PC-9 (cell line): ENCODE measurements at regions not wholly inside any gene's neighbourhood (a gene's known extent, or its start where the extent isn't known, plus 50 kb on each side); places are given as distances from the start of the nearest gene placed in this dataset.

Experiments
- BruUV-seq: library from RNA; stranded (reverse); fragments of 400-500 nt; replicated peaks from 2 replicates; lab custom pipeline; 2021; lab: Mats Ljungman, UMichigan
- CTCF ChIA-PET: fragments of 300-600 bp; sonication (Branson Sonifier 250); formaldehyde crosslinking; loops from one replicate; lab custom pipeline; 2022; ENCODE audit warnings: antibody characterized with exemption; lab: Charles Lee
- POLR2A ChIA-PET: fragments of 300-600 bp; sonication (Branson Sonifier 250); formaldehyde crosslinking; loops from one replicate; lab custom pipeline; 2022; ENCODE audit warnings: antibody characterized with exemption; ENCODE audit not compliant: unreplicated experiment; lab: Charles Lee
- DNase-seq, 2 experiments: peaks; one replicate each; pipeline versions ENCODE4 v3.0.0 to v3.0.0-alpha.2; 2015 to 2022; ENCODE audit warnings: mixed read lengths in 1 of 2
- H2AFZ ChIP-seq: fragments of 200-600 bp; sonication (generic); 2 replicates; pipeline ENCODE4 v1.8.1; 2017; ENCODE audit warnings: antibody characterized with exemption
- H3F3A ChIP-seq: fragments of 200-600 bp; sonication (generic); 2 replicates; pipeline ENCODE4 v1.8.1; 2017; ENCODE audit warnings: antibody characterized with exemption, mild to moderate bottlenecking, low read depth; ENCODE audit not compliant: insufficient read depth
- H3K27ac ChIP-seq: fragments of 200-600 bp; sonication (generic); 2 replicates; pipeline ENCODE4 v1.6.1; 2016; ENCODE audit warnings: mixed run types
- H3K27me3 ChIP-seq: fragments of 200-600 bp; sonication (generic); 2 replicates; pipeline ENCODE4 v1.6.1; 2016; ENCODE audit warnings: low read depth, mixed run types; ENCODE audit not compliant: insufficient read depth
- H3K36me3 ChIP-seq: fragments of 200-600 bp; sonication (generic); 2 replicates; pipeline ENCODE4 v1.6.1; 2016; ENCODE audit warnings: low read depth, mixed run types
- H3K4me1 ChIP-seq: fragments of 200-600 bp; sonication (generic); replicated peaks from 2 replicates; pipeline ENCODE4 v1.6.1; 2016; ENCODE audit warnings: mixed run types; ENCODE audit not compliant: insufficient read depth
- H3K4me2 ChIP-seq: fragments of 200-600 bp; sonication (generic); 2 replicates; pipeline ENCODE4 v1.6.1; 2017; ENCODE audit warnings: mixed run types
- H3K4me3 ChIP-seq: fragments of 200-600 bp; sonication (generic); 2 replicates; pipeline ENCODE4 v1.6.1; 2016; ENCODE audit warnings: mixed run types
- H3K79me2 ChIP-seq: fragments of 200-600 bp; sonication (generic); 2 replicates; pipeline ENCODE4 v1.6.1; 2017; ENCODE audit warnings: low read depth, mixed run types
- H3K9me2 ChIP-seq: fragments of 200-600 bp; sonication (generic); 2 replicates; pipeline ENCODE4 v1.8.1; 2017; ENCODE audit warnings: mild to moderate bottlenecking; ENCODE audit not compliant: insufficient read depth
- H3K9me3 ChIP-seq: fragments of 200-600 bp; sonication (generic); 2 replicates; pipeline ENCODE4 v1.8.1; 2016; ENCODE audit warnings: low read depth; ENCODE audit not compliant: insufficient read depth
- H4K20me1 ChIP-seq: fragments of 200-600 bp; sonication (generic); 2 replicates; pipeline ENCODE4 v1.8.1; 2017; ENCODE audit not compliant: insufficient read depth
- EZH2 ChIP-seq: fragments of 200-600 bp; sonication (generic); IDR thresholded peaks from 2 replicates; pipeline ENCODE4 v1.8.0; 2017; ENCODE audit warnings: antibody characterized with exemption, low read depth
- intact Hi-C: fragments of 100-400 bp; cut with micrococcal nuclease; formaldehyde crosslinking; loops from one replicate; pipeline ENCODE4 v1.10.0; 2022; ENCODE audit not compliant: unreplicated experiment
- TF ChIP-seq, protein P1 (sequence below): fragments of 200-600 bp; sonication (generic); conservative IDR thresholded peaks from 2 replicates; pipeline ENCODE4 v1.6.1; 2017; ENCODE audit warnings: mixed run types, antibody characterized with exemption, mild to moderate bottlenecking, moderate library complexity

GRCh38 chr4:175559126-175559525, 252.9 kb downstream of the GPM6A start:
- DNase-seq, result no peak
- Histone ChIP-seq H3K27ac (no peak overlapping the region), H2AFZ (no peak overlapping the region), H4K20me1 (no peaks in the 10 kb centered on the region), H3F3A (no peaks in the 10 kb centered on the region), H3K4me3 (no peak overlapping the region), H3K4me1 (no peaks in the 10 kb centered on the region), H3K4me2 (no peak overlapping the region), H3K9me2 (no peaks in the 10 kb centered on the region), H3K27me3 (no peaks in the 10 kb centered on the region), H3K79me2 (no peaks in the 10 kb centered on the region), H3K36me3 (no peaks in the 10 kb centered on the region), H3K9me3 (no peaks in the 10 kb centered on the region)
- no TSS peak for BruUV-seq
- TF ChIP-seq EZH2, result no peak
- TF ChIP-seq, protein P1, sequence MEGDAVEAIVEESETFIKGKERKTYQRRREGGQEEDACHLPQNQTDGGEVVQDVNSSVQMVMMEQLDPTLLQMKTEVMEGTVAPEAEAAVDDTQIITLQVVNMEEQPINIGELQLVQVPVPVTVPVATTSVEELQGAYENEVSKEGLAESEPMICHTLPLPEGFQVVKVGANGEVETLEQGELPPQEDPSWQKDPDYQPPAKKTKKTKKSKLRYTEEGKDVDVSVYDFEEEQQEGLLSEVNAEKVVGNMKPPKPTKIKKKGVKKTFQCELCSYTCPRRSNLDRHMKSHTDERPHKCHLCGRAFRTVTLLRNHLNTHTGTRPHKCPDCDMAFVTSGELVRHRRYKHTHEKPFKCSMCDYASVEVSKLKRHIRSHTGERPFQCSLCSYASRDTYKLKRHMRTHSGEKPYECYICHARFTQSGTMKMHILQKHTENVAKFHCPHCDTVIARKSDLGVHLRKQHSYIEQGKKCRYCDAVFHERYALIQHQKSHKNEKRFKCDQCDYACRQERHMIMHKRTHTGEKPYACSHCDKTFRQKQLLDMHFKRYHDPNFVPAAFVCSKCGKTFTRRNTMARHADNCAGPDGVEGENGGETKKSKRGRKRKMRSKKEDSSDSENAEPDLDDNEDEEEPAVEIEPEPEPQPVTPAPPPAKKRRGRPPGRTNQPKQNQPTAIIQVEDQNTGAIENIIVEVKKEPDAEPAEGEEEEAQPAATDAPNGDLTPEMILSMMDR, result no peak
- intact Hi-C loops, result no loop called here
- POLR2A ChIA-PET, result no interaction called here
- CTCF ChIA-PET, result no interaction called here

- Histone ChIP-seq H3K27me3 (no peaks in the 10 kb centered on the region), H4K20me1 (no peaks in the 10 kb centered on the region), H3K4me3 (no peak overlapping the region), H3F3A (no peaks in the 10 kb centered on the region), H3K4me2 (no peak overlapping the region), H3K27ac (no peak overlapping the region), H3K9me2 (no peaks in the 10 kb centered on the region), H3K79me2 (no peaks in the 10 kb centered on the region), H3K9me3 (no peaks in the 10 kb centered on the region), H3K36me3 (no peaks in the 10 kb centered on the region), H2AFZ (no peak overlapping the region), H3K4me1 (no peaks in the 10 kb centered on the region)
- intact Hi-C loops, result no loop called here
- no peak for DNase-seq
- no peak for TF ChIP-seq EZH2
- TF ChIP-seq, protein P1, result no peak
- ChIA-PET POLR2A (no interaction called here), CTCF (interaction anchor here (0.6 kb wide), 1 partner anchor 77 kb away, joined by 3 read pairs; no protein-coding TSS in a partner anchor)
- no TSS peak for BruUV-seq
Measured at GRCh38 chr4:175559526-175559925, 252.5 kb downstream of the GPM6A start.

DNA sequence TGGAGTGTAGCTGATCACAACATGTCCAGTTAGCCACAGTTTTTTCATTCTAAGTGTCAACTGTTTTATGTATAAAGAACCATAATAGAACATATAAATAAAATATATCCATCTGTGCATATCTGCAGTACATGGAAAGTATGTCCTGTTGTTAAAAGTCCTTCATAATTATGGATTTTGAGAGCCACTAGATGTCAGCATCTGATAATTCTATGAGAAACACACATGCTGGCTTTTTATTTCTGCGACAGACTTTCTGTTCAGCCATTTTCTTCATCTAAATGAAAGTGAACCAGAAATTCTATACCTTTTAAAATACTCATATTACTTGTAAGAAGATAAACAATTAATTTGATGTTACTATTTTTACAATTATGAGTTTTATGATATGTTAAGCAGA, 251.5 kb downstream of the GPM6A start:
- Histone ChIP-seq H3K79me2 (no peaks in the 10 kb centered on the region), H3K9me3 (no peaks in the 10 kb centered on the region), H3K27me3 (no peaks in the 10 kb centered on the region), H3K36me3 (no peaks in the 10 kb centered on the region), H3K9me2 (no peaks in the 10 kb centered on the region), H3K4me1 (no peaks in the 10 kb centered on the region), H3K27ac (no peak overlapping the region), H4K20me1 (no peaks in the 10 kb centered on the region), H3K4me2 (no peak overlapping the region), H2AFZ (no peak overlapping the region), H3F3A (no peaks in the 10 kb centered on the region), H3K4me3 (no peak overlapping the region)
- no peak for DNase-seq
- TF ChIP-seq EZH2, result no peak
- TF ChIP-seq, protein P1, result peak; percentile 44
- POLR2A ChIA-PET, result no interaction called here
- BruUV-seq, result no TSS peak
- intact Hi-C loops, result loop anchor here (1.0 to 10.0 kb wide), 3 partner anchors 332 to 782 kb away; no protein-coding TSS in a partner anchor
- CTCF ChIA-PET, result no interaction called here
